Superior temporal gyrus (tissue), 1 donor: ENCODE measurements at regions not wholly inside any gene's neighbourhood (a gene's known extent, or its start where the extent isn't known, plus 50 kb on each side); places are given as distances from the start of the nearest gene placed in this dataset.

Experiments
- DNase-seq: peaks from one replicate; pipeline ENCODE4 v3.0.0-alpha.2; 2016; ENCODE audit errors: extremely low spot score

GRCh38 chr4:166635367-166635766 is 598.9 kb downstream of the SPOCK3 start:
- no peak for DNase-seq

- no peak for DNase-seq
These were observed 596.5 kb downstream of the SPOCK3 start for GRCh38 chr4:166637816-166638215.

- no peak for DNase-seq
These were observed 579.1 kb downstream of the SPOCK3 start for GRCh38 chr4:166655231-166655630.

GRCh38 chr4:166655705-166656104 is 578.6 kb downstream of the SPOCK3 start:
- no peak for DNase-seq

GRCh38 chr4:166657261-166657660 is 577.0 kb downstream of the SPOCK3 start:
- DNase-seq = no peak

- no peak for DNase-seq
These were observed 575.7 kb downstream of the SPOCK3 start for GRCh38 chr4:166658585-166658984.

GRCh38 chr4:166662266-166662843 is 571.9 kb downstream of the SPOCK3 start:
- no peak for DNase-seq

- no peak for DNase-seq
These were observed 564.0 kb downstream of the SPOCK3 start for GRCh38 chr4:166670341-166670740.

- DNase-seq = no peak
These were observed 560.4 kb downstream of the SPOCK3 start for GRCh38 chr4:166673911-166674310.

- no peak for DNase-seq
These were observed 558.9 kb downstream of the SPOCK3 start for GRCh38 chr4:166675411-166675810.

- DNase-seq = no peak
These were observed 553.5 kb downstream of the SPOCK3 start for GRCh38 chr4:166680796-166681195.

- no peak for DNase-seq
These were observed 552.1 kb downstream of the SPOCK3 start for GRCh38 chr4:166682200-166682599.
